ENCODE measurements at regions not wholly inside any gene's neighbourhood (a gene's known extent, or its start where the extent isn't known, plus 50 kb on each side); places are given as distances from the start of the nearest gene placed in this dataset.
A peak's percentile ranks its signal among the peaks of the same experiment; 100 is the strongest.

GRCh38 chr11:134835561-134835960, 423.5 kb upstream of the B3GAT1 start:
- H3K36me3 ChIP-seq (ENCODE audit: insufficient read depth, low read length), result no peaks in the 10 kb centered on the region
- H2AFZ ChIP-seq (ENCODE audit: low read length), result no peak overlapping the region
- no peaks in the 10 kb centered on the region for H4K20me1 ChIP-seq (ENCODE audit: insufficient read depth, low read length, poor library complexity, severe bottlenecking)
- H3K79me2 ChIP-seq (ENCODE audit: insufficient read depth, low read length), result no peaks in the 10 kb centered on the region
- H3K9me2 ChIP-seq (replicated peaks; ENCODE audit: low read depth, low read length), result no peaks in the 10 kb centered on the region
- H3K4me1 ChIP-seq (ENCODE audit: insufficient read depth, low read length, poor library complexity, severe bottlenecking), result peaks cover 4% of the 10 kb centered on the region
- H3K9me3 ChIP-seq (ENCODE audit: insufficient read depth, low read depth, low read length), result peaks cover 6% of the 10 kb centered on the region; the same call in 1 of the 2 replicates
- no peaks in the 10 kb centered on the region for H3K27me3 ChIP-seq (ENCODE audit: insufficient read depth, low read length, poor library complexity, severe bottlenecking)
- H3K9ac ChIP-seq (ENCODE audit: low read depth, low read length, poor library complexity, severe bottlenecking), result no peak overlapping the region
- no peaks in the 10 kb centered on the region for H3F3A ChIP-seq (ENCODE audit: low read depth)
- H3K4me3 ChIP-seq (ENCODE audit: low read length, poor library complexity, severe bottlenecking), result no peak overlapping the region
- no peak for TF ChIP-seq EZH2phosphoT487 (IDR thresholded peaks at IDR 0.05; ENCODE audit: borderline replicate concordance)
- TF ChIP-seq, protein P1, sequence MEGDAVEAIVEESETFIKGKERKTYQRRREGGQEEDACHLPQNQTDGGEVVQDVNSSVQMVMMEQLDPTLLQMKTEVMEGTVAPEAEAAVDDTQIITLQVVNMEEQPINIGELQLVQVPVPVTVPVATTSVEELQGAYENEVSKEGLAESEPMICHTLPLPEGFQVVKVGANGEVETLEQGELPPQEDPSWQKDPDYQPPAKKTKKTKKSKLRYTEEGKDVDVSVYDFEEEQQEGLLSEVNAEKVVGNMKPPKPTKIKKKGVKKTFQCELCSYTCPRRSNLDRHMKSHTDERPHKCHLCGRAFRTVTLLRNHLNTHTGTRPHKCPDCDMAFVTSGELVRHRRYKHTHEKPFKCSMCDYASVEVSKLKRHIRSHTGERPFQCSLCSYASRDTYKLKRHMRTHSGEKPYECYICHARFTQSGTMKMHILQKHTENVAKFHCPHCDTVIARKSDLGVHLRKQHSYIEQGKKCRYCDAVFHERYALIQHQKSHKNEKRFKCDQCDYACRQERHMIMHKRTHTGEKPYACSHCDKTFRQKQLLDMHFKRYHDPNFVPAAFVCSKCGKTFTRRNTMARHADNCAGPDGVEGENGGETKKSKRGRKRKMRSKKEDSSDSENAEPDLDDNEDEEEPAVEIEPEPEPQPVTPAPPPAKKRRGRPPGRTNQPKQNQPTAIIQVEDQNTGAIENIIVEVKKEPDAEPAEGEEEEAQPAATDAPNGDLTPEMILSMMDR (conservative IDR thresholded peaks at IDR 0.05; ENCODE audit: low read length), result no peak
- peak overlapping the region; percentile 4 for H3K4me2 ChIP-seq (ENCODE audit: low read depth, low read length, poor library complexity, severe bottlenecking)

GRCh38 chr11:134830312-134830711, 418.3 kb upstream of the B3GAT1 start:
- H3K4me3 ChIP-seq (ENCODE audit: low read length, poor library complexity, severe bottlenecking), result no peak overlapping the region
- no peaks in the 10 kb centered on the region for H3K9me2 ChIP-seq (replicated peaks; ENCODE audit: low read depth, low read length)
- H3F3A ChIP-seq (ENCODE audit: low read depth), result no peaks in the 10 kb centered on the region
- H2AFZ ChIP-seq (ENCODE audit: low read length), result no peak overlapping the region
- H3K36me3 ChIP-seq (ENCODE audit: insufficient read depth, low read length), result no peaks in the 10 kb centered on the region
- peaks cover 13% of the 10 kb centered on the region; the same call in 1 of the 2 replicates for H3K9me3 ChIP-seq (ENCODE audit: insufficient read depth, low read depth, low read length)
- H4K20me1 ChIP-seq (ENCODE audit: insufficient read depth, low read length, poor library complexity, severe bottlenecking), result no peaks in the 10 kb centered on the region
- H3K9ac ChIP-seq (ENCODE audit: low read depth, low read length, poor library complexity, severe bottlenecking), result no peak overlapping the region
- H3K79me2 ChIP-seq (ENCODE audit: insufficient read depth, low read length), result no peaks in the 10 kb centered on the region
- peaks cover 2% of the 10 kb centered on the region for H3K4me1 ChIP-seq (ENCODE audit: insufficient read depth, low read length, poor library complexity, severe bottlenecking)
- H3K4me2 ChIP-seq (ENCODE audit: low read depth, low read length, poor library complexity, severe bottlenecking), result no peak overlapping the region
- H3K27me3 ChIP-seq (ENCODE audit: insufficient read depth, low read length, poor library complexity, severe bottlenecking), result no peaks in the 10 kb centered on the region
- TF ChIP-seq, protein P1 (conservative IDR thresholded peaks at IDR 0.05; ENCODE audit: low read length), result no peak
- no peak for TF ChIP-seq EZH2phosphoT487 (IDR thresholded peaks at IDR 0.05; ENCODE audit: borderline replicate concordance)

- Histone ChIP-seq H3K4me3 (ENCODE audit: low read length, poor library complexity, severe bottlenecking) (no peak overlapping the region), H3K36me3 (ENCODE audit: insufficient read depth, low read length) (no peaks in the 10 kb centered on the region), H3K9me2 (replicated peaks; ENCODE audit: low read depth, low read length) (no peaks in the 10 kb centered on the region), H3K9ac (ENCODE audit: low read depth, low read length, poor library complexity, severe bottlenecking) (no peak overlapping the region), H3K27me3 (ENCODE audit: insufficient read depth, low read length, poor library complexity, severe bottlenecking) (no peaks in the 10 kb centered on the region), H3K79me2 (ENCODE audit: insufficient read depth, low read length) (no peaks in the 10 kb centered on the region), H3K9me3 (ENCODE audit: insufficient read depth, low read depth, low read length) (peaks cover 22% of the 10 kb centered on the region; the same call in 1 of the 2 replicates), H3K4me1 (ENCODE audit: insufficient read depth, low read length, poor library complexity, severe bottlenecking) (no peaks in the 10 kb centered on the region), H2AFZ (ENCODE audit: low read length) (no peak overlapping the region), H4K20me1 (ENCODE audit: insufficient read depth, low read length, poor library complexity, severe bottlenecking) (no peaks in the 10 kb centered on the region), H3F3A (ENCODE audit: low read depth) (no peaks in the 10 kb centered on the region), H3K4me2 (ENCODE audit: low read depth, low read length, poor library complexity, severe bottlenecking) (no peak overlapping the region)
- TF ChIP-seq, protein P1 (conservative IDR thresholded peaks at IDR 0.05; ENCODE audit: low read length), result no peak
- TF ChIP-seq EZH2phosphoT487 (IDR thresholded peaks at IDR 0.05; ENCODE audit: borderline replicate concordance), result no peak
Observed at GRCh38 chr11:134823970-134824369, 411.9 kb upstream of the B3GAT1 start.

Data from Loucy (cell line).